ENCODE measurements at regions not wholly inside any gene's neighbourhood (a gene's known extent, or its start where the extent isn't known, plus 50 kb on each side); places are given as distances from the start of the nearest gene placed in this dataset.

GRCh38 chr15:47412136-47412535 lies 305.2 kb upstream of the SEMA6D start:
- TF ChIP-seq, protein P1, sequence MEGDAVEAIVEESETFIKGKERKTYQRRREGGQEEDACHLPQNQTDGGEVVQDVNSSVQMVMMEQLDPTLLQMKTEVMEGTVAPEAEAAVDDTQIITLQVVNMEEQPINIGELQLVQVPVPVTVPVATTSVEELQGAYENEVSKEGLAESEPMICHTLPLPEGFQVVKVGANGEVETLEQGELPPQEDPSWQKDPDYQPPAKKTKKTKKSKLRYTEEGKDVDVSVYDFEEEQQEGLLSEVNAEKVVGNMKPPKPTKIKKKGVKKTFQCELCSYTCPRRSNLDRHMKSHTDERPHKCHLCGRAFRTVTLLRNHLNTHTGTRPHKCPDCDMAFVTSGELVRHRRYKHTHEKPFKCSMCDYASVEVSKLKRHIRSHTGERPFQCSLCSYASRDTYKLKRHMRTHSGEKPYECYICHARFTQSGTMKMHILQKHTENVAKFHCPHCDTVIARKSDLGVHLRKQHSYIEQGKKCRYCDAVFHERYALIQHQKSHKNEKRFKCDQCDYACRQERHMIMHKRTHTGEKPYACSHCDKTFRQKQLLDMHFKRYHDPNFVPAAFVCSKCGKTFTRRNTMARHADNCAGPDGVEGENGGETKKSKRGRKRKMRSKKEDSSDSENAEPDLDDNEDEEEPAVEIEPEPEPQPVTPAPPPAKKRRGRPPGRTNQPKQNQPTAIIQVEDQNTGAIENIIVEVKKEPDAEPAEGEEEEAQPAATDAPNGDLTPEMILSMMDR (IDR thresholded peaks at IDR 0.05), result no peak
- Histone ChIP-seq H3K4me3 (ENCODE audit: low read length) (no peak overlapping the region), H3K27me3 (ENCODE audit: control insufficient read depth in 1 of 2, insufficient read depth in 2 of 2, low read length in 2 of 2) (no peaks in the 10 kb centered on the region), H3K27ac (ENCODE audit: low read depth in 1 of 2, low read length in 2 of 2) (no peak overlapping the region), H3K4me1 (ENCODE audit: insufficient read depth, low read length) (no peaks in the 10 kb centered on the region), H3K9me3 (ENCODE audit: control insufficient read depth in 1 of 2, insufficient read depth in 1 of 2, low read length in 2 of 2) (peaks cover 0 to under 1% of the 10 kb centered on the region in 2 experiments), H3K36me3 (ENCODE audit: insufficient read depth, low read length) (no peaks in the 10 kb centered on the region)
- Mint-ChIP-seq H3K4me1 (ENCODE audit: low read depth) (no peaks in the 10 kb centered on the region), H3K27ac (no peak overlapping the region), H3K36me3 (ENCODE audit: low read depth) (no peaks in the 10 kb centered on the region), H3K4me3 (no peak overlapping the region), H3K27me3 (no peaks in the 10 kb centered on the region), H3K9me3 (no peaks in the 10 kb centered on the region)
- intact Hi-C loops (cut with DNase I, micrococcal nuclease), result no loop called here
- ChIA-PET CTCF (no interaction called here), POLR2A (no interaction called here)
- no peak for ATAC-seq (ENCODE audit: poor library complexity)
- no peak for DNase-seq

DNA sequence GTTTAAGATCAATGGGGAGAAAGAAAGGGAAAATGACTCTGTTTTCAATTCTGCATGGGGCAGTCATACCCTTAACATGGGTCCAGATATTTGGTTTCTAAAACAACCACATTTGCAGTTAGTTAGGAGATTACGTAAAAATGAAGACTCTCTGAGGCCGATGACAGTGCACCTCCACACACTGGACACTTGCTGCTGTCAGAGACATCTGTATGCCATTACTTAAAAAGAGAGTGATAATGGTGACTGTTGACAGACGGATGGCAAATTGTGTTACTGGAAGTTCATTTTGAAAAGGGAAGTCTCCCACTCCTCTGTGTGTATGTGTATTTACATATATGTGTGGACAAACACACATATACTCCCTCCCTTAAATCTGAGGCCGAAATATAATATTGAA lies 304.5 kb upstream of the SEMA6D start:
- ChIA-PET POLR2A (no interaction called here), CTCF (no interaction called here)
- TF ChIP-seq, protein P1 (IDR thresholded peaks at IDR 0.05), result no peak
- intact Hi-C loops (cut with DNase I, micrococcal nuclease), result no loop called here
- no peak for ATAC-seq (ENCODE audit: poor library complexity)
- no peak overlapping the region for H3K27ac Mint-ChIP-seq
- Histone ChIP-seq H3K4me1 (ENCODE audit: insufficient read depth, low read length) (no peaks in the 10 kb centered on the region), H3K27ac (ENCODE audit: low read depth in 1 of 2, low read length in 2 of 2) (no peak overlapping the region), H3K4me3 (ENCODE audit: low read length) (no peak overlapping the region), H3K9me3 (ENCODE audit: control insufficient read depth in 1 of 2, insufficient read depth in 1 of 2, low read length in 2 of 2) (no peaks in the 10 kb centered on the region), H3K27me3 (ENCODE audit: control insufficient read depth in 1 of 2, insufficient read depth in 2 of 2, low read length in 2 of 2) (no peaks in the 10 kb centered on the region), H3K36me3 (ENCODE audit: insufficient read depth, low read length) (no peaks in the 10 kb centered on the region)
- no peaks in the 10 kb centered on the region for H3K4me1 Mint-ChIP-seq (ENCODE audit: low read depth)
- no peaks in the 10 kb centered on the region for H3K27me3 Mint-ChIP-seq
- no peaks in the 10 kb centered on the region for H3K9me3 Mint-ChIP-seq
- no peaks in the 10 kb centered on the region for H3K36me3 Mint-ChIP-seq (ENCODE audit: low read depth)
- no peak overlapping the region for H3K4me3 Mint-ChIP-seq
- no peak for DNase-seq

- Histone ChIP-seq H3K4me3 (ENCODE audit: low read length) (no peak overlapping the region), H3K27ac (ENCODE audit: low read depth in 1 of 2, low read length in 2 of 2) (no peak overlapping the region), H3K9me3 (ENCODE audit: control insufficient read depth in 1 of 2, insufficient read depth in 1 of 2, low read length in 2 of 2) (no peaks in the 10 kb centered on the region), H3K36me3 (ENCODE audit: insufficient read depth, low read length) (no peaks in the 10 kb centered on the region), H3K4me1 (ENCODE audit: insufficient read depth, low read length) (no peaks in the 10 kb centered on the region), H3K27me3 (ENCODE audit: control insufficient read depth in 1 of 2, insufficient read depth in 2 of 2, low read length in 2 of 2) (no peaks in the 10 kb centered on the region)
- POLR2A ChIA-PET, result no interaction called here
- CTCF ChIA-PET, result no interaction called here
- H3K27ac Mint-ChIP-seq, result no peak overlapping the region
- TF ChIP-seq, protein P1 (IDR thresholded peaks at IDR 0.05), result no peak
- no peaks in the 10 kb centered on the region for H3K27me3 Mint-ChIP-seq
- no peak for ATAC-seq (ENCODE audit: poor library complexity)
- no peaks in the 10 kb centered on the region for H3K36me3 Mint-ChIP-seq (ENCODE audit: low read depth)
- DNase-seq, result no peak
- no peaks in the 10 kb centered on the region for H3K9me3 Mint-ChIP-seq
- no peak overlapping the region for H3K4me3 Mint-ChIP-seq
- no peaks in the 10 kb centered on the region for H3K4me1 Mint-ChIP-seq (ENCODE audit: low read depth)
- intact Hi-C loops (cut with DNase I, micrococcal nuclease), result no loop called here
Measured at GRCh38 chr15:47414207-47414606, 303.1 kb upstream of the SEMA6D start.

Data from CD4-positive, alpha-beta T cell (primary cell).